NCI-H128 (cell line): ENCODE measurements at regions not wholly inside any gene's neighbourhood (a gene's known extent, or its start where the extent isn't known, plus 50 kb on each side); places are given as distances from the start of the nearest gene placed in this dataset.
"Not testable (repeated sequence)": the region's sequence is repeated elsewhere in the genome, so short reads cannot be mapped to it uniquely, and the experiment has no call there.

Experiments used
- DNase-seq: peaks from one replicate; lab custom pipeline; 2025; ENCODE audit not compliant: unreplicated experiment; lab: John Stamatoyannopoulos, UW

DNA sequence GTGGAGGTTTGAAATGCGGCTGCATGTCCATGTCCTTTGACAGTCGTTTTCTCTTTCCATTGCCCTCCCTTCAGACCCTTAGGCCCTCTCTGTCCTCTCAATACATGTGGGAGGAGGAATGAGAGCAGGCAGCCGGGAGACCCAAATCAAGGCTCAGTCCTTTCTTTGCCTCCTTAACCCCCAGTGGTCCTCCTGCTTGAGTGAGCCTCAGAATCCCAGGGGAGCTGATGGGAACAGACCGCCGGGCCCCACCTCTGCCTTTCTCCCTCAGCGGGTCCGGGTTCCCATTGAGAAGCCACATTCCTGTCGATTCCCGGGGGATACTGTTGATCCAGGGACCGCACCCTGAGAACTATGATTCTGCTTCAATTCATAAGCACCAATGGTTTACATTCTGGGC, 77.9 kb upstream of the RFLNA start:
- no peak for DNase-seq

DNA sequence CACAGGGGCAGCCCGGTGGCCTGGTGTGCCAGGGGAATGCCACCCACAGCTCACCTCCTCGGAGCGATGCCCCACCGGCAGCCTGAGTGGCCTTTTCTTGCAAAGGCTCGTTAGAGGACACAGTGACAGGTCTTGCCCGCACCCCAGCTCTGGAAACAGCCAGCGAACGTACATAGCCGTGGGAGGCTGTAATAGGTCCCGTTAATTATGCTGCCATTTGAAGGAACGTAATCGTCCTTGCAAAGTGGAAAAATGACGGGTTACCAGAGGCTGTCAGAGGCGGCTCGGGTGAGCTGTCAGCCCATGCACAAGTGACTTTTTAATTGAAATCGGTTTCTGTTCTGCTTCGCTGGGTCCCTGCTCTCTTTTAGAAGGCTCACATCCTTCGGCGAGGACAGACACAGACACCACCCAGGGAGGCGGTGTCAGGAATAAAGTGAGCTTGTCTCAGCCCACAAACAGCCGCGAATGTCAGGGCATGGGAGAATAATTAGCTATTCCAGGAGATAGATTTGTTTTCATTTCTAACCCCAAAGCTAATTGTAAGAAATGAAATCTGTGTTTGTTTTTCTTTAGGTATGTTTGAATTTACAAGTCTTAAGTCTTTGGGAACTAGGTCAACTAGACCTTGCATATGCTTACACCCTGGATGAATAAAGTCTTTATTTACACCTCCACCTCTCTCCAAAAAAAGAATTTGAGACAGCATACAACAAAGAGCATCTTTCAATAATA, 77.2 kb upstream of the RFLNA start:
- DNase-seq: no peak

DNA sequence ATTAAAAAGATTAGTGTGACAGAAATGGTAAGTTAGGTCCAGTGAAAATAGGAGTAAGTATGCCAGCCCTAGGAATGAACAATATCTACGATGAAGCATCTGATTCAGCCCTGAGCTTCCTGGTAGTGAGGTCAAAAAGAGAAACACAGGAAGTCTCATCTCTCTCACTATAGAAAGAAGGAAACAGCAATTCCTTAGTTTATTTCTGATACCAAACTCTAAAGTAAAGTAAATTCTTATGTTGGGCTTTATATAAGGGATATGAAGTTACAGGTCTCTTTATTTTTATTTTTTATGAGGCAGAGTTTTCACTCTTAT, 76.7 kb upstream of the RFLNA start:
- DNase-seq: no peak

DNA sequence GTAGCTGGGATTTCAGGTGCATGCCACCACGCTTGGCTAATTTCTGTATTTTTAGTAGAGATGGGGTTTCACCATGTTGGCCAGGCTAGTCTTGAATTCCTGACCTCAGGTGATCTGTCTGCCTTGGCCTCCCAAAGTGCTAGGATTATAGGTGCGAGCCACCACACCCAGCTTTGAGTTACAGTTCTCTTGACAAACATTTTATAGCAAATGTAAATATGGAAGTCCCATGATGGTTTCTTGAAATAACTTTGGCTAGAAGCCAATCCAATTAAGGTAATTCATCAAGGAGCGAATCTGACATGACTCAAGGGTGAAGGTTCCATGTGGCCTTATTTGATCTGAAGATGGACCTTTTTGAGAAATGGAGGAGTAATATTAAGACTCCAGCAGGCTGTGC, 76.2 kb upstream of the RFLNA start:
- not testable (repeated sequence) for DNase-seq

DNA sequence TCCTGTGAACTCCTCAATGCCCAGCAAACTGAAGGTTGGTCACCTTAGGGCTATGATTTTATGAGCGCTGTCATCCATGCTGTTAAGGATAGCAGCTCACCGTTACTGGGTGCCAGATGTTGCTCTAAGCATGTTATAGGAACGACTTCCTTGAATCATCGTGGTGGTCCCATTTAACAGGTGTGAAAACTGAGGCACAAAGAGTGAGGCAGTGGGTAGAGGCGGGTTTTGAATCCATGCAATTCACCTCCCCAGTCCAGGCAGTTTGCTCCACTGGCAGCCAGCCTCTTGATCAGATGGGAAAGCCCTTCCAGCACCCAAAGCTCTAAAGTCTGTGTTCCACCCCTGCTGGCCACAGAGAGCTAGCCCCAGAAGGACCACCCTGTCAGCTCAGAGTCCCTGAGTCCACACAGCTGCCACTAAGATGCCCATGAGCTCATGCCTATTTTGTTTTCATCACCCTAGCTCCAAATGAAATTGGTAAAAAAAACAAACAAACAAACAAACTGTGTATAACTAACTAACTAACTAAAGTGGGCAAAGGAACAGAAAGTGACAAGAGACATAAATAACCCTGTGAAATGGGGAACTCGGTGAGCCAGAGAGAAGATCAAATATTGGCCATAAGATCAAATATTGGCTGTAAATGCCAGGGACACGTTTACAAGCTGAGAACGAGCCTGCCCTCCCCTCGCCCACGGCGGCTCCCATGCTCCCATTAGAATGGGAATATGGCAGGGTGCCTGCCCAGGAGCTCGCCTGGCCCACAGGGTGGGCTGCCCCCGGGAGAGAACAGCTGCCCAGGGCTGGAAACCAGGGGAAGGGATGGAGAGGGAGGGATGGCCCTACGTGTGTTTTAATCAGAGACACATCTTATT, 72.3 kb upstream of the RFLNA start:
- no peak for DNase-seq

DNA sequence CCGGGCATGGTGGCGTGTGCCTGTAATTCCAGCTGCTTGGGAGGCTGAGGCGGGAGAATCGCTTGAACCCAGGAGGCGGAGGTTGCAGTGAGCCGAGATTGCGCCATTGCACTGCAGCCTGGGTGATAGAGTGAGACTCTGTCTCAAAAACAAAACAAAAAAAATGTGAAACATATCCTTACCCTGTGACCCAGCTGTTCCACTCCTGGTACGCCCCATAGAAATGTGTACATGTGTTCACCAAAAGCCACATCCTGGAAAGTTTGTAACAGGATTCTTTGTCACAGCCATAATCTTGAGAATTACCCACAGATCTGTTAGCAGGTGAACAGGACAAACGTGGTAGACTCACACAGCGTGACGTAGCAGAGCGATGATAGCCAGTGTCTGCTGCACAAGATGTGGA, 71.2 kb upstream of the RFLNA start:
- not testable (repeated sequence) for DNase-seq

DNA sequence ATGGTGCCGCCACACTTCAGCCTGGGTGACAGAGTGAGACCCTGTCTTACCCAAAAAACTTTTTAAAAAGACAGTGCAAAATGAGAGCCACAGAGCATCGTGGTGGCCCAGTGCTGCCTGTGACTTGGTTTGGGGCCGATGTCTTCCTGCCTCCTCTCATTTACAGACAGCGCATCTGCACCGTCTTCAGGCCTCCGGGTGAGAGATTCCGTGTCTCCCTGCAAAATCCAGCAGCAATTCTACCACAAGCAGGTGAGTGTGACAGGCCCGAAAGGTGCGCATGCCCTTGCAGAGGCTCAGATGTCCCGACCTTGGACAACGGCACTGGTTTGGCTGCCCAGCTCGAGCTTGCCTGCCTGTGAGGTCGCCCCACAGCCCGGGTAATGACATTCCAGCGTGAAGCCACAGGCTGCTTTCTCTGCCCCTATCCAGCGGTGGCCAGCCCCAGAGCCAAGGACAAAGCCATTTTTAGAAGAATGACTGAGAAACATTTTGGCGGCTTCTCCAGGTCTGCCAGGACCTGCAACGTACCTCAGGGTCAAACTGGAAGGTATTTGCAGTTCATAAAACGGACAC, 70.3 kb upstream of the RFLNA start:
- DNase-seq: no peak

DNA sequence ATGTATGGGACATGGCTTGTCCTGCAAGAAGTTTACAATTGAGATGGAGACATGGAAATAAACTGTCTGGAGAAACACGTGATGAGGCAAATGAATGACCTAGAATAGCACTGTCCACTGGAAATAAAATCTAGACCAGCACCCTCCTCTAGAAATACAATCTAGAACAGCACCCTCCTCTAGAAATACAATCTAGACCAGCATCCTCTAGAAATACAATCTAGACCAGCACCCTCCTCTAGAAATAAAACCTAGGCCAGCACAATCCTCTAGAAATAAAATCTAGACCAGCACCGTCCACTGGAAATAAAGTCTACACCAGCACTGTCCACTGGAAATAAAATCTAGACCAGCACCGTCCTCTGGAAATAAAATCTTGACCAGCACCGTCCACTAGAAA, 69.2 kb upstream of the RFLNA start:
- DNase-seq: no peak

DNA sequence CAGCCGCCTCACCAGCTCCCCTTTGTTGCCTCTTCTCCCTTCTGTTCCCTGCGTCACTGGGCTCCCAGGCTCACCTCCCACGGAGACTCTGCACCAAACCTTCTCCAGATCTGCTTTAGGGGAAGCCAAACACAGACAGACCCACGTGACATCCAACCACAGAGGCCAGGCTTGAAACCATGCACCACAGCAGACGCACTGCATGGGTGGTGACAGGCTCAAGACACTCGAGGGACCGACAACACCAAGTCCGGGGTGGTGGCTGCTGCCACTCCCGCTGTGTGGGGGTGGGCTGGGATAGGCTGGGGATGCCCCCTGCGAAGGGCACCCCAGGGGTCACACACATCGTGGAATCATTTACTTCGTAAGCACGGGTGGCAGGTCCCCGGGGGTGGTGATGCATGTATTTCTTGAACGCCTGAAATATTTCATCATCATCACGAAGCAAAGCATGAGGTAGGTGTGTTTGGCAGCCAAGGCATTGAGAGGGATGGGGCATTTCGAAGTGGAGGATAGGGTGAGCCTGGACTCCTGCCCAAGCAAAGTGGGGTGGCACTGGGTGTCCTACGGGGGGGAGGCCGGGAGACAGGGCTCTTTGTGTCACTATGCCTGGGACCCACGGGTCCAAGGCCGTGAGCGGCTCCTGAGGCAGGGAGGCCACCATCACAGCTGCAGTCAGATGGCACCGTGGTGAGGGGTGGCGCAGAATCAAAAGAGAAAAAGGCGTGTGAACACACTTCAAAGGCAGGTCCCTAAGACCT, 66.8 kb upstream of the RFLNA start:
- DNase-seq: no peak

DNA sequence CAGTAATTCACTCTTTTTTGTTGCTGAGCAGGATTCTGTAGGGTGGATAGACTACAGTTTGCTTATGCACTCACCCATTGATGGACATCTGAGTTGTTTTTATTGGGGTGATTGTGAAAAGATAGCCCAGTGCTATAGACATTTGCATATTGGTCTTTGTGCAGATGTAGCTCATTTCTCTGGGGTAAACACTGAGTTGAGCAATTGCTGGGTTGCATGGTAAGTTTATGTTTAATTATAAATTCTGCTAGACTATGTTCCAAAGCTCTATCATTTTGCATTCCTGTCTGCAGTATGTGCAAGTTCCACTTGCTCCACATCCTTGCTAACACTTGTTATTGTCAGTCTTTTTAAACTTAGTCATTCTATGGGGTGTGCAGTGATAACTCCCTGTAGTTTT, 65.4 kb upstream of the RFLNA start:
- DNase-seq: no peak

DNA sequence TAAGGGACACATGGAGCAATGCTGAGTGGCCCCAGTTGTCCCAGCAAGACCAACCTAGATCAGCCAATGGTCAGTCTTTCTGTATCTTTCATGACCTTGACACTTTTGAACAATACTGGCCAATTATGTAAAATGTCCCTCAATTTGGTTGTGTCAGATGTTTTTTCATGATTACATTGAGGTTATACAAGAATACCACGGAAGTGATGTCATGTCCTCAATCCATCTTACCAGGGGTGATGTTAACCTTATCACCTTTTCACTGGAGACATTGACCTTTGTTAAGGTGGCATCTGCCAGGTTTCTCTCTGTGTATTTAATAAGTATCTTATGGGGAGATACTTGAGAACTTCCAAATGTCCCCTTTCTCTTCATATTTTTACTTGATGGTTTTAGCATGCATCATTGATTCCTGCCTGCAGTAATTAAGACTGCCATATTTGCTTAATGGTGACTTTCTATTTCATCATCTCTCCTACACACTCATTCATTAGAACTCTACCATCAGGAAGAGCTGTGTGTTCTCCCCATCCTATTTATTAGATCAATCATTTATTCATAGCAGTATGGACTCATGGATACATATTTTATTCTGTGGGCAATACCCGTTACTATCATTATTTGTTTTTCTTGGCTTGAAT, 64.7 kb upstream of the RFLNA start:
- DNase-seq: no peak

DNA sequence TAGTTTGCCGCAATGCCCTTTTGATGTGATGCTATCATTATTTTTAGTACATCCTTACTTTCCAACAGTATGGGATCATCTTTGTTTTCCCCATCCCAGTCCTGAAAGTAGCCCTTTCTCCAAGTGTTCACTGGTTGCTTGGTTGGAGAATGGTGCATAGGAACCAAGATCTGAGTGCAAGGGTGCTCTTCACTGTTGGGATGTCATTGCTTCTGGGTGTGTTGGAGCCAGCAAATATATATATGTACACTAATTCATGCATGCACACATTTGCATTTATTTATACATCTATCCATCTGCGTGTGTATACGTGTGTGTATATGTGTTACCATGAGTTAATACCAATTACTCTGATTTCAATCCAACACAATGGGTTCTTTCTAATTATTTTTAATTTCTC, 64.1 kb upstream of the RFLNA start:
- DNase-seq: no peak

DNA sequence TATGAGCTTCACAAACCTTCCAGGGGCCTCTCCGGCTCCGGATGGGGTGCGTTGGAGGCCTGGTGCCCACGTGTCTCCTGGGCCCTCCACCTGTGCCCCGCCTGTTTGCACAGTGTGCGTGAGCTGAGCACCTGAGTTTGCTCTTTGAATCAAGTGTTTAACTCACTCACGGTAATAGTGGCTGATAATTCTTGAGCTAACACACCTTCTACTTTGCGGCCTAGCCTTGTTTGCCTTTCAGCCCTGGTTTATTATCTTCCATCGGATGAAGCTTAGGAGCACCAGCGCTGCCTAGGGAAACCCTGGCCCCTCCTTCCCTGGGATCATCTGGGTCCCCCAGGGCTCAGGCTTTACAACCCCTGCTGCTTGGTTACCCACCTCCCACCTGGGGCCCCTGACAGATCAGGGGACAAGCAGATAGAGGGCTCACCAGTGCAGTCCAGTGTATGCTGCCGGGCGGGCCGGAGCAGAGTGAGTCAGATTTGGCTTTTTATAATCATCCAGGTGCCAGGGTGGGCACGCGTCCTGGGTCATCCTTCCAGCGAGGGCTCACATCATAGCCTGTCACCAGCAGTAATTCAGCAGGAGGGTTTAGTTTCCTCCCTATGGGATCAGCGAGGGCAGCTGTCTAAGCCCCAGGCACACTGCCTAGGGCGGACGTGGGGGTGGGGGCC, 62.8 kb upstream of the RFLNA start:
- no peak for DNase-seq

DNA sequence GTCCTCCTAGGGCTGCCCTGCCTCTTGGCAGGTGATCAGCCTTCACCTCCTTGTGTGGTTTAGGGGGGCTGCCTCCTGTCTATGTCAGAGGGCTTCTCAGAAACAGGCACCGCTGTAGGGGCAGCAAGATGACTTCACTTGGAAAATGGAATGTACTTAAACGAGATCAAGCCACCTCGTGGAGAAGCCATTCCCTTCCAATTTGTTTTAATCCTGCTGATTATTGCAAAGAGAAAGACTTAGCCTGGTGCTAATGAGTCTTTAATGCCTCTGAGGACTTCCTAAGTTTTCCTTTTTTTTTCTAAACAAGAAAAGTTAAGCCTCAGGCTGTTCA, 62.3 kb upstream of the RFLNA start:
- DNase-seq: no peak

DNA sequence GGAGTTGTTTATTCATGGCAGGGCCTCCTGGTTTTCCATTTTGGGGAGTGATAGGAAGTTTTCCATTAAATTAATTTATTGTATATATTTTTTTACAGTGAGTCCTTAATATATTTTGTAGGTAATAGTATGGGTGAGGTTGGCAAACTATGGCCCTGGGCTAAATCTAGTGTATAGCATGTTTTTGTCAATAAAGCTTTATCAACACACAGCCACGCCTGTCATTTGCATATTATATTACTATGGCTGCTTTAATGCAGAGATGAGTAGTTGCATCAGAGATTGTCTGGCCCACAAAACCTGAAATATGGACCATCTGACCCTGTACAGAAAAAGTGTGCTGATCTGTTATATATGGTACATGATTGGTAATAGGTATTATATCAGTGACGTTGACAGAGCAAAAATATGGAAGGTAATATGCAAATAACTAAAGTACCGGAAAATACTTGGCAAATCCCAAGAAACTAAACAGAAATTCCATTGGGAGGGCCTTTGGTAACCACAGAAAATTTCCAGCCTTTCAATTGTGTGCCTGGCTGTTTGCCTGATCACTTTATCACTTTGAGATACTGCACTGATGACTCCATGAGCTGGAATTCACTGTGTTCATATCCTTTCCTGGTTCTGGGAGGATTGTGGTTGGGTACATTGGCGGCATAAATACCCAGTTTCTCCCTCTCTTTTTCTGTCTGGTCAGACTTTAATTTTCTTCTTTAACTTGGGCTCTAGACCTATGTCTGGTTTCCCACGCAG, 61.7 kb upstream of the RFLNA start:
- DNase-seq: no peak

DNA sequence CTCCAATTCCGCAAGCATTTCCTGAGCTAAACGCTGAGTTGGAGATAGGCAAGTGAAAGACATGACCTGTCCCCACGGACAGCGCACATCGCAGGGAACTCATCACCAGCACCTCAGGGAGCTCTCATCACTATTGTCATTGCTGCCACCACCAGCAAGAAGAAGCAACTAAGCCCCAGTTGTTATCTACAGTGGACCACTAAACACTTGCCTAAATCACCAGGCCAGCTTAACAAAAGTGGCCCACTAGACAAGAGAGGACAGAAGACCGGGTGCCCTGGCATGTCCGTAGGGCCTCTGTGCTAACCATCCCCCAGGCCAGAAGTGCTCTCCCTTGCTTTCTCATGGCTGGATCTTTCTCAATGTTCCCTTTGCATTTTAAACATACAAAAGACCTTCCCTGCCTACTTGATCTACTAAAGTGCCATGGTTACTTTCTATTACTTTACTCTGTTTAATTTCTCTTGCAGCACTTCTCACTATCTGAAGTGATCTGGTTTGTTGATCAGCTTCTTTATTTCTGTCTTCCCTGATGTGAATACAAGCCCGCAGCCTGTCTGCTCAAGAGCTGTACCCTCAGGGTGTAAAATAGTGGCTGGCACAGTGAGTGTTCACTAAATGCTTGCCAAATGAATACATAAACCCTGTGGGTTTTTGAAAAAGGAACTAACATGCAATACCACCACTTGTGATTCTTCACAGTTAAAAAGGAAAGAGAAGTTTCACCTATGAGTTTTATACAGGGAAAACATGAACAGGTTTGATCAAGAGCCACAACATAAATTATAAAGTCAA, 60.9 kb upstream of the RFLNA start:
- no peak for DNase-seq

DNA sequence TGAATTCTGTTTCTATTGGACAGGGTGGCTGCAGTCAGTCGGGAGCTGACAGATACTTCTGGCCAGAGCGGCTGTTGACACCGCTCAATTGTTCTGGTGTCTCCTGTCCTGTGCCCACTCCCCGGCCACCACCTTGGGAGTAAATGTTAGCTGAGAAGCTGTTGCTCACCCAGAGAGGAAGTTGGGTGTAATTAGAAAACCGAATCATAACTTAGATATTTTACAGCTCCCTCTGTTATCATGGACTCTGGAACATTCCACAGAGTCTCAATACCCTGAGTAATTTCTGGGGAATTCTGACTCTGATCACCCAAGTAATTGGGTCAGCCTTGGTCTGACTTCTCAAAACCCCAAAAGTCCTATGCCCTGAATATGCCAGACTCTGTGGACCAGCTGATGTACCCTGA, 58.3 kb upstream of the RFLNA start:
- no peak for DNase-seq

DNA sequence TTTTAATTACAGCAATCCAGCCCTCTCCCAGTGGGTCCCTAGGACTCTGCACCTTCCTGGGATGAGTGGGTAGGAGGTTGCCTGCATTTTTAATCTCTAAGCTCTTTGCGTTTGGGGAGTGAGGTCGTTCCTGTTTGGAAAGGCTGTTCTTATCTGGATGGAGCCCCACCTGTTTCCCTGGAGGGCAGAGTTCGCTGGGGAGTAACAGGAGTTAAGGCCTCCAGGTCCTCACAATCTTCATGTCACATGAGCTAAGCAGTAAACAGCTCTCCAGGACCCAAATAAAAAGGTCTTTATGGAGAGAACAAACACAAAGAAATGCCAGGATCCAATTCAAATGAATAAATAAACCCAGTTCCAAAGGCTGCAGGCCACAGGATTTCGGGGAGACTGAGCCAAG, 56.0 kb upstream of the RFLNA start:
- no peak for DNase-seq

DNA sequence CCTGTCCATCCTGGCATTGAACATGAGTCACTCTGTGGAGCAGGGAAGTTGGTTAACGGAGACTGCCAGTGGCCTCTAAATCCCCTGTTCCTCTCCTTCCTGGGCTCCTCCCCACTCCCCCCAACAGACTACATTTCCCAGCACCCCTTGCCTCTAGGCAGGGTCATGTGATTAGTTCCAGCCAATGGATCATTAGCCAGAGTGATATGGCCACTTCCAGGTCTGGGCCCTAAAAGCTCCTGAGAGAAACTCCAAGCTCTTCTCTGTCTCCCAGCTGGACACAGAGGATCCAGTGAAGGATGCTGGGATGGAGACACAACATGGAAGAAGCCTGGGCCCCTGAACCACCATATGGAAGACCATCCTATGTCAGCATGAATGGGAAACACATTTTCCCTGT, 54.4 kb upstream of the RFLNA start:
- DNase-seq: no peak
